NCI-H748 (cell line): ENCODE measurements at regions not wholly inside any gene's neighbourhood (a gene's known extent, or its start where the extent isn't known, plus 50 kb on each side); places are given as distances from the start of the nearest gene placed in this dataset.
"Not testable (repeated sequence)": the region's sequence is repeated elsewhere in the genome, so short reads cannot be mapped to it uniquely, and the experiment has no call there.

Experiments used
- DNase-seq: peaks from one replicate; lab custom pipeline; 2025; ENCODE audit not compliant: unreplicated experiment; lab: John Stamatoyannopoulos, UW

DNA sequence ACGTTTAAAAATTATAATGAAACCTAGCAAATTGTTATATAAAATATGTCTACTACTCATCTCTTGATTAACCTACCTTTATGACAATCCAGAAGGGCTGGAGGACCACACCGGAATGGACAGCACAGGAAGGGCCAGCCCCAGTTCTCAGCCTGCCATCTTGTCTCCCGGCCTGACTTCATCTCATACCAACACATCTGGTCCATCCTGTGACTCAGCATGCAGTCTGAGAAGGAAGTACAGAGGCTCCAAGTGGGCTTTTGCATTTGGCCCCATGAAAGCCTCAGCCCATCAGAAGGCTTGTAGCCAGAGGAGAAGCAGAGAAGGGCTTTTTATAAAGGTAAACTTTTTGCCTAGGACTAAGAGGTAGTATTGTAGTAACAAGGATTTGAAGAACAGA, 436.6 kb downstream of the MRPL39 start:
- DNase-seq = no peak

DNA sequence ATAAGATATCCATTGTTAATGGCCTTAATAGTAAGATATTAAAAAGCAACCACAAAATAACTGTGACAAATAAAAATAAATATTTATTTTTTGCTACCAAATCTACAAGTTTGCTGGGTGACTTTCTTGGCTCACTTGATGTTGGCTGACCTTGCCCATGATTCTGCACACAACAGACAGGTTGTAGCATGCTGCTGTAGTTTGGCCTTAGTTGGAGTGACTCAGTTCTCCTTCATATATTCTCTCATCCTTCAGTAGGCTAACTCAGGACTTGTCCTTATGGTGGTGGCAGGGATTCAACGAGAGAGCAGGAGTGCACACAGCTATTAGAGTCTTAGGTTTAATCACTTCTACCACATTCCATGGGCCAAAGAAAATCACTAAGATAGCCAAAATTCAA, 437.9 kb downstream of the MRPL39 start:
- no peak for DNase-seq

DNA sequence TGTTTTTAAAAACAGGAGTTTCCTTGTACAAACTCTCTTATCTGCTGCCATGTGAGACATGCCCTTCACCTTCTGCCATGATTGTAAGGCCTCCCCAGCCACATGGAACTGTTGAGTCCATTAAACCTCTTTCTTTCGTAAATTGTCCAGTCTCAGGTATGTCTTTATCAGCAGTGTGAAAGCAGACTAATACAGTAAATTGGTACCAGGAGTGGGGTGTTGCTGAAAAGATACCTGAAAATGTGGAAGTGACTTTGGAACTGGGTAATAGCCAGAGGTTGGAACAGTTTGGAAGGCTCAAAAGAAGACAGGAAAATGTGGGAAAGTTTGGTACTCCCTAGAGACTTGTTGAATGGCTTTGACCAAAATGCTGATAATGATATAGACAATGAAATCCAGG, 440.4 kb downstream of the MRPL39 start:
- DNase-seq = not testable (repeated sequence)

DNA sequence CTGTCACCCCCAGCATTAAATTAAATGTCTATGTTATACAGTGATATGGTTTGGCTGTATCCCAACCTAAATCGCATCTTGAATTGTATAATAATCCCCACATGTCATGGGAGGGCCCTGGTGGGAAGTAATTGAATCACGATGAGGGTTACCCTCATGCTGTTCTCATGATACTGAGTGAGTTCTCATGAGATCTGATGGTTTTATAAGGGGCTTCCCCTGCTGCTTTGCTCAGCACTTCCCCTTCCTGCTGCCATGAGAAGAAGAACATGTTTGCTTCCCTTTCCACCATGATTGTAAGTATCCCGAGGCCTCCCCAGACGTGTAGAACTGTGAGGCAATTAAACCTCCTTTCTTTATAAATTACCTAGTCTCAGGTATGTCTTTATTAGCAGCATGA, 445.7 kb downstream of the MRPL39 start:
- no peak for DNase-seq

DNA sequence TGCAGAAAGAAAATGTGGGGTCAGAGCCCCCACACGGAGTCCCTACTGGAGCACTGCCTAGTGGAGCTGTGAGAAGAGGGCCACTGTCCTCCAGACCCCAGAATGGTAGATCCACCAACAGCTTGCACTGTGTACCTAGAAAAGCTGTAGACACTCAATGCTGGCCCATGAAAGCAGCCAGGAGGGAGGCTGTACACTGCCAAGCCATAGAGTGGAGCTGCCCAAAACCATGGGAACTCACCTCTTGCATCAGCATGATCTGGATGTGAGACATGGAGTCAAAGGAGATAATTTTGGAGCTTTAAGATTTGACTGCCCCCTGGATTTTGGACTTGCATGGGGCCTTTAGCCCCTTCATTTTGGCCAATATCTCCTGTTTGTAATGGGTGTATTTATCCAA, 452.3 kb downstream of the MRPL39 start:
- not testable (repeated sequence) for DNase-seq

DNA sequence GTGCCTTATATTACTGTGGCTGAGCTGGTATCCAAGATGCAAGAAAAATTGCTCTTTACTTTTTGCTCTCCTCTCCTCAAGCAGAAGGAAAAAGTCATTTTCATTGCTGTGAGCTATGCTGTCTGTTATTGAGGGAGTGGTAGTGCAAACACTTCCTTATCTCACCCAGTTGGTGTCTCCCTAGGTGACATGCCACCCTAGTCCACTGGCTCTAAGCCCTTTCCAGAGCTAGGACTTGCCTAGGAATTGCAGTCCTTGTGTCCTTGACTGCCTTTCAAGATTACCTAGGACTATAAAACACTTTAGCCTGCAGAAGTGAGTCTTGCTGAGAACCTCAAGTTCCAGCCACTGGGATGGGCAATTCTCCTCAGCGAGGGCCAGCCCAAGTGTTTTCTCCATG, 458.3 kb downstream of the MRPL39 start:
- no peak for DNase-seq

DNA sequence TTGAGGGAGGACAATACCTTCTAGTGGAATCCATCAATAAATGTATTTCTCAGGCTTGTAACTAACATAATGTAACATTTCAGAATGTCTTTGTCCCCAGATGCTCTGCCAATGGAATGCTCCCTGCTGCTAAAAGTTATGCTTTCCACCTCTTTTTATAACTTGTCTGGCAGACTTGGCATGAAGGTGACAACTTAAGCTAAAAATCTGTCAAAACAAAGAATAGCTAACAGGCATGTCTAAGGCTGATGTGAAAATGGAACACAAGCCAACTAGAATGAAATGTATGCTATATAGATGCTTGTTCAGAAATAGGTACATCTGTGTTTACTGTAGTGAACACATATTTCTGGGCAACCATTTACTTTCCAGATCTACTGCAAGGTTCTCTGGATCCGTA, 467.9 kb downstream of the MRPL39 start:
- DNase-seq = no peak

DNA sequence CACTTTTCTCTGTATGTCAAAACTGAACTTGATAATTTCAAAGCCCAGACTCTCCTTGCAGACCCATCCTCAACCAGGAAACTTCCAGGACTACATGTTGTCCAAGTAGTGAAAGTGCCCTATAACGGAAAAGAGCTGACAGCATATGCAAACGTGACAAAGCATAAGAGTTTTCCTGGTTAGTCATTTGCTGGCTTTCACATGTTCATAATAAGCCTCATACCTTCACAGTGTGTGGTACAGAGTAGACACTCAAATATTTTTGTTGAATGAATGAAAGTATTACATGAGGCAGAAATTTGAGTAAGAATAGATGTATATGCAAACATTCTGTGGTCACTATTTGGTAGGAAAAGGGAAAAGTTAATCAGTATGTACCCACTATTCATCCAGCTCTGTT, 473.3 kb downstream of the MRPL39 start:
- DNase-seq = no peak

DNA sequence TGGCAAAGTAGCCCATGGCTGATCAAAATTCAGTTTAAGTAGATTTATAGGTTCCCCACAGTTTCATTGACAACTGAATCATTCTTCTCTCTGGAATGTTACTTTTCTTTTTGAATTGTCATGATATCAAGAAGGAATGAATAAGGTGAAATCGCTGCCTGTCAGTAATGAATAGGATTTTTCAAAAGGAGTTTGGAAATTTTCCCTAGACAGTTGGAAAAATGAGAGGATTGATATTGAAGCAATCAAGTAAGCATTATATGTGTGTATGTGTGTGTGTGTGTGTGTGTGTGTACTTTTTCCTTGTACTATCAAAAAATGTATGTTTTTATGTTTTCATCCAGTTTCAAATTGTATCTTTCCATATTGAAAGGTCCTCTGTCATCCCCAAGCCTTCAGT, 479.5 kb downstream of the MRPL39 start:
- DNase-seq = no peak

DNA sequence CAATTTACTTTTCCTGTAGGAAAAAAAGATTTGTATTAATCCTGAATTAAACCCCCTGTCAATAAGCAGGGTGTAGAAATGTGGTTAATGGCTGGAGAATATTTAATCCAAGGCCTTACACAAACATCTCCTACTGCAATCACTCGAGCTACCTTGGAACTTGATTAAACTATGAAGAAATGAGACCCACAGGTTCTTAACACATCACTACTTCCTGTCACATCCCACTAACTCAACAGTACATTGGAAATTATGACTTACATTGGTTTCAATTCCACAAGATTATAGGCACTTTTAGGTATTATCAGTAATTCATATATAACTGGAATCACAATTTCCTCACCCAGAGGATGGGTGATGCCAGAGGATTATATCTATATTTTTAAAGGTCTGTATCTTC, 480.3 kb downstream of the MRPL39 start:
- no peak for DNase-seq

DNA sequence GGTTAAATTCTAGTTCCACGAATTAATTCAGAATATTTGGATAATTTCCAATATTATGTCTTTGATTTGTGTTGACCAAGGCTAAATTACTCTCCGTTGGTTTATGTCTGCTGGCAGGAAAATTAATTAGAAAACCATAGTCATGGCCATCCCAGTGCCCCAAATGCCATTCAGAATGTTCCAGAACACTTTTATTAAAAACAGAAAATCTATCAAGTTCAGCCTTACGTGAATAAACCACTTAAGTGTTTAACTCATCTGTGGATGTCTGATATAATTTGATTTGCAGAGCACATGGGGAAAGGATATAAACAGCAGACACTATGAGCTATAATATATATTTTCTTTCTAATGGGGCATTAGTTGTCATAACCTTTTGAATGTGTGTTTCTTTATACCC, 480.7 kb downstream of the MRPL39 start:
- DNase-seq = no peak

DNA sequence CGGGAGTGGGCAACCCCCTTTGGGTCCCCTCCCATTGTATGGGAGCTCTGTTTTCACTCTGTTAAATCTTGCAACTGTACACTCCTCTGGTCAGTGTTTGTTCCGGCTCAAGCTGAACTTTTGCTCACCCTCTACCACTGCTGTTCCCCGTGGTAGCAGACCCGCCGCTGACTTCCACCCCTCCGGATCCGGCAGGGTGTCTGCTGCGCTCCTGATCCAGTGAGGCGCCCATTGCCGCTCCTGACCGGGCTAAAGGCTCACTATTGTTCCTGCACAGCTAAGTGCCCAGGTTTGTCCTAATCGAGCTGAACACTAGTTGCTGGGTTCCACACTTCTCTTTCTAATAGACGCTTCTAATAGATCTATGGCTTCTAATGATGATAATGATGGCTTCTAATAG, 488.6 kb downstream of the MRPL39 start:
- DNase-seq = no peak

DNA sequence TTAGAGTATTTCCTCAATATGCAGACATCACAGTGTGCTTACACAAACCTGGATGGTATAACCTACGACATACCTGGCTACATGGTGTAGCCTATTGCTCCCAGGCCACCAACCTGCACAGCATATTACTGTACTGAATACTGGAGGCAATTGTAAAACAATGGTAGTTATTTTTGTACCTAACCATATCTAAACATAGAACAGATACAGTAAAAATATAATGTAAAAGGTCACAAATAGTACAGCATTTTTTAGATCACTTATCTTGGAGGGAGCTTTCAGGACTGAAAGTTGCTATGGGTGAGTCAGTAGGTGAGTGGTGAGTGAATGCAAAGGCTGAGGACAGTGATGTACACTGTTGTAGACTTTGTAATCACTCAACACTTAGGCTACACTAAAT, 492.3 kb downstream of the MRPL39 start:
- DNase-seq = no peak

DNA sequence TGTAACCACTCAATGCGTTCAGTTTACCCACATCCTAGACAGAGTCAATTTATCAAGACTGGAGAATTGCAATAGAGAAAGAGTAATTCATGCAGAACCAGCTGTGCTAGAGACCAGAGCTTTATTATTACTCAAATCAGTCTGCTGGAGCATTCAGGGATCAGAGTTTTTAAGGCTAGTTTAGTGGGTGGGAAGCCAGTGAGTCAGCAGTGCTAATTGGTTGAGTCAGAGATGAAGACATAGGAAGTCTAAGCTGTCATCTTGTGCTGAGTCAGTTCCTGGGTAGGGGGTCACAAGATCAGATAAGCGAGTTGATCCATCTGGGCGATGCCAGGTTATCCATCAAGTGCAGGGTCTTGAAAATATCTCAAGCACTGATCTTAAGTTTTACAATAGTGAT, 499.6 kb downstream of the MRPL39 start:
- no peak for DNase-seq

DNA sequence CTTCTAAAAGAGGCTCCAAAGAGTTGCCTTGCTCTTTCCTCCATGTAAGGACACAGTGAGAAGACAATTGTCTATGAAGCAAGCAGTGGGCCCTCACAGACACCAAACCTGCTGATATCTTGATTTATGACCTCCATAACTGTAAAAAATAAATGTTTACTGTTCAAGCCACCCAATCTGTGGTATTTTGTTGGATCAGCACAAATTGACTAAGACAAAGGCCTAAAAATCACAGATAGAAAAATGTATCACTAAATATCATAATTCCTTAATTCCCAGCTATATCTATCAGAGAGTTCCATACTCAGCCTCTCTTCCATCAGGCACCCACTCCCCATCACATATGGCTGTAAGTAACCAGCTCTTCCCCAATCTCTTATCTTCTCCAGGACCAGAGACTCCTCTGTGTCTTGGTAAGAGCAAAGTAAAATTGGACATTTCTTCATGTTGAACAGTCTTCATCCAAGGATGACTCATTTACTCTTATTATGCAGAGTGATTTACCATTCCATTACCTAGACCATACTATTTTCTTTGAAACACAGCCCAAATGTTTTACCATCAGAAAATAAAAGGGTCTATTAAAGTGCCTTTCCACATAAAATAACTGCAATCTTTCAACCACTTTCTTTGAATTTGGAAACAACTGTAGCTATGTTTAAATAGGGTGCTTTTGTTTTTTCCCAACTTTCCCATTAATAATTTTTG, 503.6 kb downstream of the MRPL39 start:
- no peak for DNase-seq

DNA sequence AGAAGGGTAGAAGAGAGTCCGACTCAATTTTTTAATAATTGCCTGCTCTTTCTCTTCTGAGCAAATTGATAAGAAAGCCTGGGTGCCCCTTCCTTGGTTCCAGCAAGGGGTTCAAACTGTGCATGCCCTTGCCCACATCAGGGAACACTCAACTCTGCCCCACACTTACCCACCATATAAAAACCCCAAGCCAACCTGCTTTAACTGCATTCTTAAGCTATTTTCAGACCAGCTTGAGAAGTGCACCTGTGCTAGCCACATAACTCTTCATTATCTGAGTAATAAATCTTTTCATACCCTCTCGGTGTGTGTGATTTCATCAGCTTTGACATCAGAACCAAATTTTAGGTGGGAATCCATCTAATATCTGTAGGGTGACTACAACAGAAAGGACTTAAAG, 509.6 kb downstream of the MRPL39 start:
- DNase-seq = no peak

DNA sequence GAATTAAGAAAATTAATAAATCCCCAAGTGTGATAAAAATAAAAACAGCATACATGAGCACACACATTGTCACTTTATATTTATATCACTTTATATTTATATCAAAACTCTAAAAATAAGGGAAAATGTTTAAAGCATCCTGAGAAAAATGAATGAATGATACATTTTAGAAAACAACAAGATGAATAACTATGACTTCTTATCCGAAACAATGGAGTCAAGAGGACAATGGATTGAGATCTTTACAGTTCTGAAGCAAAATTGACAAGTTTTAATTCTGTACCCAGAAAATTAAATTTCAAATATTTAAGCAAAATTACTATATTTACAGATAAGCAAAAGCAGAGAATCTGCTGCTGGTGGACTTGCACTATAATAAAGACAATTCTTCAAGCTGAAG, 512.6 kb downstream of the MRPL39 start:
- DNase-seq = no peak

DNA sequence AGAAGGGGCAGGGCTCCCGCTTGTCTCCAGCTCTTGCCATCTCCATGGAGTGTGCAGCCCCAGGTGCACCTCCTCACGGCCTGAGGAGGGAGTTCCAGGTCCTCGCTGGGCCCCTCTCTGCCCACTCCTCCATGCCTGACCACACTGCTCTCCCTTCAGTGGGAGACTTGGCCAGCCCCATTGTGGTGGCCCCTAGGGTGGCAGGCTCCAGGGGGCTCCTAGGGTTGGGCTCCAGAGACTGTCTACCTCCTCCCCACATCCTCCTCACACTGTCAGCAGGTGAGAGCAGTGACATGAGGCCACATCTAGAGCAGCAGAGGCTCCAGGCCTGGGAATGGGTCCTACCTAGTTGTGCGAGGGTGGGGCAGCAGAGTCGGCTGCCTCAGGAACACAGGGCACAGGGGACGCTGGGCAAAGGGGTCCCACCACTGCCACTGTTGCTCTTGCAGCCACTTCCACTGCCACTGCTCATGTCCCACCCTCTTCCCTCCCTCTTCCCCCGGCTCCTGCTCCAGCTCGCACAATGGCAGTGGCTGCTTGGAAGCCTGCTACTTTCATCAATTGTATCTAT, 514.8 kb downstream of the MRPL39 start:
- DNase-seq = no peak

DNA sequence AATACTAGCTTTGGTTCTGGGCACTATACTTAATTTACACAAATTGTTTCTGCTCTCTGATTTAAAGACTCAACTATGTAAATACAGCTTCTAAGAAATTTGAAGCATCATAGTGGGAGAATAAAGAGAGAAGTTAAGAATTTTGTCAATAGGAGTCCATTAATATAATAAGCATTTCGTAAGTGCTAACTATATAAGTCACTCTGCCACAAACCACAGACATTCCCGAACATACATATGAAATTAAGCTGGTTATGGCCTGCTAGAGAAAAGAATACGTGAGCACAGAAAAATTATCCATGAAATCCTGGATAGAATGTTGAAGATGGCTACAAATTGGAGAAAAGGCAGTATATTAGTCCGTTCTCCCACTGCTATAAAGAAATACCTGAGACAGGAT, 526.2 kb downstream of the MRPL39 start:
- no peak for DNase-seq

DNA sequence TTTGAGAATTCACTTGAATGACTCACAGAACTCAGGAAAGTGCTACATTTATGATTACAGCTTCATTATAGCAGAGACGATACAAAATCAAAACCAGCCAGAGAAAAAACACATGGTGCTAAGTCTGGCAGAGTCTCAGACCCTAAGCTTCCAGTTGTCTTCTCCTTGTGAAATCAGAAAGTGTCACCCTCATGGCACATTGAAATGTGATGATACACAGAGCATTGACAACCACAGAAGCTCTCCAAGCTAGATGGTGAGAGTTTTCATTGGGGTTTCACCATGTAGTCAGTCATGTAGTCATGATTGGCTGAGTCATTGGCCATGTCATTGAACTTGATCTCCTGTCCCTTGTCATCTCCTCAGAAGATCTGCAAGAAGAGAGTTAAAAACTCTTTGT, 526.6 kb downstream of the MRPL39 start:
- no peak for DNase-seq

DNA sequence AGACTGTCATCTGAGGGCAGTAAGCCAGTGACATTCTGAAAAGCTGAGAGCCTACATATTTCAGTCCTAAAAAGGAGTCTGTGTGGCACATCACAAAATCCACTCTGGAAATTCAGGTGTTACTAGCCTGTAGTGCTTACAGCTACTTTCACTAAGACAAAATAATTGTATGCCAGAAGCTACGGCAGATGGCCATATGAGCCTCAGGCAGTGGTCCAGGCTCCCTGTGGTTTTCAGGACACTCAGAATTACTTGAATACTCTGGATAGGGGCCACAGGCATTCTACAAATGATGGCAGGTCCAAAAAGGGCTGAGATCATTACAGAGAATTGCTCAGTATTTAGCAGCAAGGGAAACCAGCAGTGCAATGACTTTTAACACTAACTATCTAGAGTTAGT, 527.1 kb downstream of the MRPL39 start:
- no peak for DNase-seq

DNA sequence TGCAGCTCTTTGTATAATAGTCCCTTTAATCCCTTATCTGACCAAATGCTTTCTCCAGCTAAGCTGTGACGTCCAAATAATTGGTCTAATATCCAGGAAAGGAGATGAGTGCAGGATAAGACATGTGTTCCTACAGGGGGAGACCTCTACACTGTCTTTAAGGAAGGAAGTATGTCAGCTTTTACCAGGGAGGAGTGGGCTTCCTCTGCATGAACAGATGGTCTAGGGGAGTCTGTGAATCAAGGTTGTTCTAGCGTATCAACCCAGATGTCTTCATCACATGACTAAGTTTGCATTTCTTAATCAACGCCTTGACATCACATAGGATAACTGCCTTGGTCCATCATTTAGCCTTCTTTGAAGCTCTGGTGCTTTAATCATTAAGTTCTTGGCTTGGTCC, 528.2 kb downstream of the MRPL39 start:
- no peak for DNase-seq

DNA sequence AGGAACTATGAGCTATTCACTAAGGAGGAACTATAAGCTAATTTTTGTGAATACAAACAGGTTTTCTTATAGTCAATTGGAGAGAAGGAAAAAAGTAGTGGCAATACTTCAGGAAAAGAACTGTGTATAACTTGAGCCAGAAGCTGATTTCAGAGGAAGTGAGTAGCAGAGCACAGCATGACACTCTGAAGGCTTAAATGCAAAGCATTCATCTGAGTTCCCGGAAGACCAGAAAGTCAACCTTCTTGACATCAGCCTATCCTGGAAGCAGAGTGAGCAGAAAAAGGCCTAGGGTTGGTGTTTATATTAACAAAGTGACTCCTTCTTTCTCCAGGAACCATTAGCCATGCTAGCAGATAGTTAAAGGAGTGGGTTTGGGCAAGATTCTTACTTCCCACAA, 545.2 kb downstream of the MRPL39 start:
- no peak for DNase-seq
